ENCODE measurements at regions not wholly inside any gene's neighbourhood (a gene's known extent, or its start where the extent isn't known, plus 50 kb on each side); places are given as distances from the start of the nearest gene placed in this dataset.

DNA sequence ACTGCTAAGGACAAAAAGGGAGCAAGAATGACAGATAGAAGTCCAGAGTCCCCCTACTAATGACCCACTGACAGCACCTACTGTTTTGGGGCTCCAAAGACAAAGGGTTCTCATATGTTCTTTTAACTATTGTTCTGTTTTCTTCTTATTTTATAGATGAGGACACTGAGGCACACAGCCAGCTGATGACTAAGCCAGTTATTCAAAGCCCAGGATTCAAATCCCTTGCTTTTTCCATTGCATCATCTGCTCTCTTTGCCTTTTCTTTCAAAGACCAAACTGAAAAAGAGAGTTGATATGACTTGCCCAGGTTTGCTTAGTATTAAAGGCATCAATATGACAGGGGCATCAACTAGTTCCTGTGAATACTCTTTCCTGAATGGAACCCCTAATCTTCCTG lies 299.8 kb downstream of the LRATD1 start:
- no peaks in the 10 kb centered on the region for H3K4me1 Mint-ChIP-seq

DNA sequence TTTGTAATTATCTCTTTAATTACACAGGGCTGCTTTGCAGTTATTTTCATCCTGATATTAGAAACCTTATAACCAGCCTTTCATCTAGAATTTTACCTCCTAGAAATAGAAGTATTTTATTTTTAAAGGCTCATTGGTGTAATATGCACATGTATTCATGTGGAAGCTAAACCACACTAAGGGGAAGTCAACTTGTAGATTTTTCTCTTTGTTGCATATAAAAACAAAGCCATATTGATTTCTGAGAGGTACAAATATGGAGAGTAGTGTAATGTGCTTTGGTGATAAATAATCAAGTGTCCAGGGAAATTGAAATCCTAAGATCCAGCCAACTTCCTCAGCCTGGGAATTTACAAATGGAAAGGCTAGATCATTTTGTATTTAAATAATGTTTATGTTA lies 301.2 kb downstream of the LRATD1 start:
- no peak for DNase-seq
- no peaks in the 10 kb centered on the region for H3K79me2 ChIP-seq (ENCODE audit: insufficient read depth, low read length)
- peaks cover 4 to 14% of the 10 kb centered on the region in 2 donors for H3K9me3 ChIP-seq (replicated peaks in 1 of 2; ENCODE audit: control insufficient read depth in 1 of 2, insufficient read depth in 1 of 2, low read length in 2 of 2)
- H2AFZ ChIP-seq (ENCODE audit: insufficient read depth, low read depth, low read length, poor library complexity, severe bottlenecking): no peak overlapping the region
- no peak overlapping the region for H3K9ac ChIP-seq (ENCODE audit: insufficient read depth, low read length, poor library complexity, severe bottlenecking)
- no peaks in the 10 kb centered on the region for H4K20me1 ChIP-seq (ENCODE audit: insufficient read depth, low read length)
- H3K4me1 ChIP-seq (ENCODE audit: control insufficient read depth in 1 of 2, insufficient read depth in 2 of 2, low read length in 2 of 2): no peaks in the 10 kb centered on the region
- H3K36me3 ChIP-seq (replicated peaks in 1 of 2; ENCODE audit: control insufficient read depth in 1 of 2, insufficient read depth in 2 of 2, low read length in 2 of 2): no peaks in the 10 kb centered on the region
- TF ChIP-seq, protein P1, sequence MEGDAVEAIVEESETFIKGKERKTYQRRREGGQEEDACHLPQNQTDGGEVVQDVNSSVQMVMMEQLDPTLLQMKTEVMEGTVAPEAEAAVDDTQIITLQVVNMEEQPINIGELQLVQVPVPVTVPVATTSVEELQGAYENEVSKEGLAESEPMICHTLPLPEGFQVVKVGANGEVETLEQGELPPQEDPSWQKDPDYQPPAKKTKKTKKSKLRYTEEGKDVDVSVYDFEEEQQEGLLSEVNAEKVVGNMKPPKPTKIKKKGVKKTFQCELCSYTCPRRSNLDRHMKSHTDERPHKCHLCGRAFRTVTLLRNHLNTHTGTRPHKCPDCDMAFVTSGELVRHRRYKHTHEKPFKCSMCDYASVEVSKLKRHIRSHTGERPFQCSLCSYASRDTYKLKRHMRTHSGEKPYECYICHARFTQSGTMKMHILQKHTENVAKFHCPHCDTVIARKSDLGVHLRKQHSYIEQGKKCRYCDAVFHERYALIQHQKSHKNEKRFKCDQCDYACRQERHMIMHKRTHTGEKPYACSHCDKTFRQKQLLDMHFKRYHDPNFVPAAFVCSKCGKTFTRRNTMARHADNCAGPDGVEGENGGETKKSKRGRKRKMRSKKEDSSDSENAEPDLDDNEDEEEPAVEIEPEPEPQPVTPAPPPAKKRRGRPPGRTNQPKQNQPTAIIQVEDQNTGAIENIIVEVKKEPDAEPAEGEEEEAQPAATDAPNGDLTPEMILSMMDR (IDR thresholded peaks at IDR 0.05): no peak
- Mint-ChIP-seq H3K27ac (no peak overlapping the region), H3K4me1 (no peaks in the 10 kb centered on the region), H3K27me3 (ENCODE audit: low read depth in 3 of 3) (peaks cover 0 to 8% (median 1%) of the 10 kb centered on the region in 3 donors), H3K36me3 (no peaks in the 10 kb centered on the region), H3K4me3 (no peak overlapping the region), H3K9me3 (peaks cover 5 to 9% (median 6%) of the 10 kb centered on the region in 7 donors)
- no peak overlapping the region for H3K27ac ChIP-seq (ENCODE audit: low read depth in 1 of 2, low read length in 2 of 2)
- H3K27me3 ChIP-seq (ENCODE audit: control insufficient read depth in 2 of 2, insufficient read depth in 2 of 2, low read length in 2 of 2): no peaks in the 10 kb centered on the region
- no peak overlapping the region for H3K4me3 ChIP-seq (replicated peaks in 1 of 3; ENCODE audit: low read depth in 2 of 3, low read length in 3 of 3)
- no peak overlapping the region for H3K4me2 ChIP-seq (replicated peaks; ENCODE audit: extremely low read depth, low read length, poor library complexity, severe bottlenecking)
- intact Hi-C loops (cut with micrococcal nuclease): no loop called here

More for the DNA sequence above, 299.8 kb downstream of the LRATD1 start:
- no peaks in the 10 kb centered on the region for H3K36me3 ChIP-seq (replicated peaks in 1 of 2; ENCODE audit: control insufficient read depth in 1 of 2, insufficient read depth in 2 of 2, low read length in 2 of 2)
- H3K36me3 Mint-ChIP-seq: no peaks in the 10 kb centered on the region
- TF ChIP-seq, protein P1 (IDR thresholded peaks at IDR 0.05): no peak
- H3K4me3 Mint-ChIP-seq: no peak overlapping the region
- peaks cover 4 to 7% (median 6%) of the 10 kb centered on the region in 7 donors for H3K9me3 Mint-ChIP-seq
- no peak overlapping the region for H3K4me2 ChIP-seq (replicated peaks; ENCODE audit: extremely low read depth, low read length, poor library complexity, severe bottlenecking)
- H4K20me1 ChIP-seq (ENCODE audit: insufficient read depth, low read length): no peaks in the 10 kb centered on the region
- no peak overlapping the region for H3K9ac ChIP-seq (ENCODE audit: insufficient read depth, low read length, poor library complexity, severe bottlenecking)
- no peaks in the 10 kb centered on the region for H3K27me3 ChIP-seq (ENCODE audit: control insufficient read depth in 2 of 2, insufficient read depth in 2 of 2, low read length in 2 of 2)
- no peak overlapping the region for H3K27ac ChIP-seq (ENCODE audit: low read depth in 1 of 2, low read length in 2 of 2)
- no peak overlapping the region for H3K27ac Mint-ChIP-seq
- no peak overlapping the region for H3K4me3 ChIP-seq (replicated peaks in 1 of 3; ENCODE audit: low read depth in 2 of 3, low read length in 3 of 3)
- DNase-seq: no peak
- H3K4me1 ChIP-seq (ENCODE audit: control insufficient read depth in 1 of 2, insufficient read depth in 2 of 2, low read length in 2 of 2): no peaks in the 10 kb centered on the region
- H2AFZ ChIP-seq (ENCODE audit: insufficient read depth, low read depth, low read length, poor library complexity, severe bottlenecking): no peak overlapping the region
- H3K27me3 Mint-ChIP-seq (ENCODE audit: low read depth in 3 of 3): peaks cover 0 to 8% (median 1%) of the 10 kb centered on the region in 3 donors
- H3K9me3 ChIP-seq (replicated peaks in 1 of 2; ENCODE audit: control insufficient read depth in 1 of 2, insufficient read depth in 1 of 2, low read length in 2 of 2): peaks cover 4 to 7% of the 10 kb centered on the region in 2 donors
- H3K79me2 ChIP-seq (ENCODE audit: insufficient read depth, low read length): no peaks in the 10 kb centered on the region
- intact Hi-C loops (cut with micrococcal nuclease): no loop called here
